GM18511 (cell line): ENCODE measurements at regions not wholly inside any gene's neighbourhood (a gene's known extent, or its start where the extent isn't known, plus 50 kb on each side); places are given as distances from the start of the nearest gene placed in this dataset.
"Not testable (repeated sequence)": the region's sequence is repeated elsewhere in the genome, so short reads cannot be mapped to it uniquely, and the experiment has no call there.

ENCODE experiments used
- ATAC-seq: cut with Tn5 transposase; IDR thresholded peaks from one replicate; pipeline ENCODE4 v1.9.1; 2021; ENCODE audit warnings: mild to moderate bottlenecking, moderate library complexity; ENCODE audit not compliant: unreplicated experiment

GRCh38 chr21:27974152-27974551, 1007.3 kb upstream of the ADAMTS5 start:
- not testable (repeated sequence) for ATAC-seq

- not testable (repeated sequence) for ATAC-seq
Observed at GRCh38 chr21:27968240-27968639, 1001.4 kb upstream of the ADAMTS5 start.

GRCh38 chr21:27954543-27955165, 987.8 kb upstream of the ADAMTS5 start:
- no peak for ATAC-seq

- no peak for ATAC-seq
Observed at GRCh38 chr21:27953340-27954045, 986.6 kb upstream of the ADAMTS5 start.

- ATAC-seq, result not testable (repeated sequence)
Observed at GRCh38 chr21:27949093-27949492, 982.2 kb upstream of the ADAMTS5 start.

GRCh38 chr21:27930108-27930767, 963.4 kb upstream of the ADAMTS5 start:
- not testable (repeated sequence) for ATAC-seq

GRCh38 chr21:27929179-27929578, 962.3 kb upstream of the ADAMTS5 start:
- ATAC-seq, result not testable (repeated sequence)

GRCh38 chr21:27928534-27929115, 961.7 kb upstream of the ADAMTS5 start:
- not testable (repeated sequence) for ATAC-seq

- ATAC-seq, result not testable (repeated sequence)
Observed at GRCh38 chr21:27921421-27921820, 954.5 kb upstream of the ADAMTS5 start.

GRCh38 chr21:27917966-27918365, 951.1 kb upstream of the ADAMTS5 start:
- not testable (repeated sequence) for ATAC-seq

- ATAC-seq, result not testable (repeated sequence)
Observed at GRCh38 chr21:27916326-27916725, 949.4 kb upstream of the ADAMTS5 start.

- ATAC-seq, result not testable (repeated sequence)
Observed at GRCh38 chr21:27912133-27912532, 945.2 kb upstream of the ADAMTS5 start.

- ATAC-seq, result not testable (repeated sequence)
Observed at GRCh38 chr21:27909487-27909886, 942.6 kb upstream of the ADAMTS5 start.

- ATAC-seq, result not testable (repeated sequence)
Observed at GRCh38 chr21:27908816-27909215, 941.9 kb upstream of the ADAMTS5 start.

- ATAC-seq, result not testable (repeated sequence)
Observed at GRCh38 chr21:27902904-27903303, 936.0 kb upstream of the ADAMTS5 start.

GRCh38 chr21:27893619-27894018, 926.7 kb upstream of the ADAMTS5 start:
- not testable (repeated sequence) for ATAC-seq

- not testable (repeated sequence) for ATAC-seq
Observed at GRCh38 chr21:27891495-27891894, 924.6 kb upstream of the ADAMTS5 start.

GRCh38 chr21:27887808-27888455, 921.0 kb upstream of the ADAMTS5 start:
- ATAC-seq, result not testable (repeated sequence)

GRCh38 chr21:27885296-27885711, 918.4 kb upstream of the ADAMTS5 start:
- ATAC-seq, result no peak

- ATAC-seq, result not testable (repeated sequence)
Observed at GRCh38 chr21:27881331-27881730, 914.4 kb upstream of the ADAMTS5 start.

- ATAC-seq, result not testable (repeated sequence)
Observed at GRCh38 chr21:27872411-27872810, 905.5 kb upstream of the ADAMTS5 start.
